H1 (cell line): ENCODE measurements at regions not wholly inside any gene's neighbourhood (a gene's known extent, or its start where the extent isn't known, plus 50 kb on each side); places are given as distances from the start of the nearest gene placed in this dataset.

Experiments used
- CTCF ChIA-PET: fragments of 300-600 bp; sonication (Branson Sonifier 250); formaldehyde crosslinking; loops from one replicate; lab custom pipeline; 2021; ENCODE audit not compliant: partially characterized antibody; lab: Charles Lee
- POLR2A ChIA-PET: fragments of 300-600 bp; sonication (Branson Sonifier 250); formaldehyde crosslinking; loops from one replicate; lab custom pipeline; 2021; ENCODE audit warnings: inconsistent platforms; ENCODE audit not compliant: partially characterized antibody; lab: Charles Lee
- DNase-seq, 2 experiments: peaks; one replicate each; pipeline versions ENCODE4 v3.0.0 to v3.0.0-alpha.2; 2010 to 2022; ENCODE audit warnings: low spot score in 2 of 2, low read depth in 1 of 2, mixed read lengths in 1 of 2
- FAIRE-seq: peaks from 2 replicates; lab custom pipeline; 2011; peaks lifted over from hg19 to GRCh38; lab: Jason Lieb, UNC
- H2AFZ ChIP-seq: 2 replicates; pipeline ENCODE4 v1.8.1; 2012; ENCODE audit warnings: low read length, inconsistent platforms
- H2AK5ac ChIP-seq: 2 replicates; pipeline ENCODE4 v1.6.1; 2013; ENCODE audit warnings: low read depth, low read length
- H2BK120ac ChIP-seq: replicated peaks from 2 replicates; pipeline ENCODE3; 2013; ENCODE audit warnings: low read depth, low read length, inconsistent platforms
- H2BK12ac ChIP-seq: 2 replicates; pipeline ENCODE4 v1.6.1; 2013; ENCODE audit warnings: low read depth, low read length
- H2BK15ac ChIP-seq: 2 replicates; pipeline ENCODE4 v1.6.1; 2013; ENCODE audit warnings: low read length
- H2BK20ac ChIP-seq: 2 replicates; pipeline ENCODE4 v1.6.1; 2013; ENCODE audit warnings: low read length
- H2BK5ac ChIP-seq: 2 replicates; pipeline ENCODE4 v1.6.1; 2013; ENCODE audit warnings: low read depth, low read length
- H3K14ac ChIP-seq: 2 replicates; pipeline ENCODE4 v1.6.1; 2013; ENCODE audit warnings: inconsistent platforms; ENCODE audit not compliant: insufficient read length
- H3K18ac ChIP-seq: 2 replicates; pipeline ENCODE4 v1.6.1; 2013; ENCODE audit warnings: low read length; ENCODE audit errors: extremely low read depth
- H3K23ac ChIP-seq: 2 replicates; pipeline ENCODE4 v1.6.1; 2013; ENCODE audit warnings: inconsistent platforms; ENCODE audit not compliant: insufficient read length
- H3K23me2 ChIP-seq: 2 replicates; pipeline ENCODE4 v1.6.1; 2013; ENCODE audit warnings: low read depth, low read length
- H3K27ac ChIP-seq: 2 replicates; pipeline ENCODE4 v1.6.1; 2011; ENCODE audit warnings: low read depth, low read length, inconsistent platforms
- H3K27me3 ChIP-seq, 4 experiments: replicated peaks in 1 of 4; 1 replicate in 1 of 4; 2 replicates in 3 of 4; pipeline versions ENCODE4 v1.6.1 to v1.8.1; 2011 to 2013; ENCODE audit warnings: low read length in 3 of 4, mild to moderate bottlenecking in 3 of 4, inconsistent platforms in 2 of 4, mixed read lengths in 2 of 4, moderate library complexity in 1 of 4; ENCODE audit not compliant: control insufficient read depth in 3 of 4, insufficient read depth in 3 of 4; ENCODE audit errors: extremely low read depth in 1 of 4
- H3K36me3 ChIP-seq, 4 experiments: 2 replicates each; pipeline versions ENCODE4 v1.6.1 to v1.8.1; 2011 to 2013; ENCODE audit warnings: mild to moderate bottlenecking in 4 of 4, low read length in 3 of 4, moderate library complexity in 2 of 4, control low read depth in 1 of 4, inconsistent platforms in 1 of 4; ENCODE audit not compliant: insufficient read depth in 4 of 4, control insufficient read depth in 2 of 4
- H3K4ac ChIP-seq: replicated peaks from 2 replicates; pipeline ENCODE3; 2013; ENCODE audit warnings: low read length, low read depth, mixed read lengths, inconsistent platforms; ENCODE audit not compliant: insufficient read length
- H3K4me1 ChIP-seq, 4 experiments: replicated peaks in 1 of 4; 1 replicate in 1 of 4; 2 replicates in 3 of 4; pipeline versions ENCODE4 v1.6.1 to v1.8.1; 2011 to 2013; ENCODE audit warnings: low read length in 3 of 4, inconsistent platforms in 2 of 4, mixed read lengths in 1 of 4; ENCODE audit not compliant: insufficient read depth in 4 of 4, control insufficient read depth in 3 of 4
- H3K4me2 ChIP-seq, 2 experiments: 2 replicates each; pipeline versions ENCODE4 v1.6.1 to v1.8.1; 2011 to 2013; ENCODE audit warnings: low read depth in 2 of 2, low read length in 2 of 2, control low read depth in 1 of 2, inconsistent platforms in 1 of 2, mild to moderate bottlenecking in 1 of 2; ENCODE audit not compliant: insufficient read depth in 1 of 2
- H3K4me3 ChIP-seq, 4 experiments: fragments of 200-600, 300-600 bp in 1 of 4; sonication (generic), shearing (Covaris generic), sonication (Bioruptor Twin) in 1 of 4; 2 replicates each; pipeline versions ENCODE4 v1.5.1 to v1.8.1; 2011 to 2016; ENCODE audit warnings: low read length in 4 of 4, low read depth in 3 of 4, control low read depth in 2 of 4, inconsistent platforms in 2 of 4, mild to moderate bottlenecking in 2 of 4, mixed read lengths in 1 of 4, moderate library complexity in 1 of 4; ENCODE audit not compliant: insufficient read depth in 2 of 4; ENCODE audit errors: extremely low read depth in 1 of 4
- H3K56ac ChIP-seq: replicated peaks from 2 replicates; pipeline ENCODE3; 2013; ENCODE audit warnings: low read depth, mild to moderate bottlenecking, mixed read lengths, low read length, inconsistent platforms; ENCODE audit not compliant: insufficient read length
- H3K79me1 ChIP-seq: 2 replicates; pipeline ENCODE4 v1.6.1; 2013; ENCODE audit warnings: low read depth, low read length, control low read depth
- H3K79me2 ChIP-seq, 2 experiments: 2 replicates each; pipeline versions ENCODE4 v1.6.1 to v1.8.1; 2012 to 2013; ENCODE audit warnings: low read length in 2 of 2, mild to moderate bottlenecking in 2 of 2, inconsistent platforms in 1 of 2; ENCODE audit not compliant: insufficient read depth in 2 of 2, control insufficient read depth in 1 of 2
- H3K9ac ChIP-seq, 4 experiments: replicated peaks in 1 of 4; 1 replicate in 1 of 4; 2 replicates in 3 of 4; pipeline versions ENCODE4 v1.6.1 to v1.8.1; 2011 to 2013; ENCODE audit warnings: low read depth in 3 of 4, low read length in 3 of 4, control low read depth in 2 of 4, mild to moderate bottlenecking in 2 of 4, moderate library complexity in 2 of 4, inconsistent platforms in 1 of 4; ENCODE audit errors: extremely low read depth in 1 of 4
- H3K9me3 ChIP-seq, 2 experiments: 2 replicates each; pipeline versions ENCODE4 v1.6.1 to v1.8.1; 2012 to 2013; ENCODE audit warnings: mild to moderate bottlenecking in 2 of 2, moderate library complexity in 2 of 2, control low read depth in 1 of 2, inconsistent platforms in 1 of 2, low read depth in 1 of 2, low read length in 1 of 2, mixed read lengths in 1 of 2; ENCODE audit not compliant: insufficient read depth in 2 of 2
- H4K20me1 ChIP-seq, 2 experiments: replicated peaks in 1 of 2; 2 replicates each; pipeline versions ENCODE3 to v1.8.1; 2011 to 2013; ENCODE audit warnings: inconsistent platforms in 2 of 2, low read length in 2 of 2, mild to moderate bottlenecking in 1 of 2; ENCODE audit not compliant: insufficient read depth in 2 of 2, control insufficient read depth in 1 of 2
- H4K5ac ChIP-seq: 2 replicates; pipeline ENCODE4 v1.6.1; 2013; ENCODE audit warnings: low read length, low read depth, mixed read lengths, inconsistent platforms; ENCODE audit not compliant: insufficient read length
- H4K8ac ChIP-seq: 2 replicates; pipeline ENCODE4 v1.8.0; 2013; ENCODE audit warnings: mild to moderate bottlenecking, moderate library complexity, low read length, inconsistent platforms; ENCODE audit not compliant: insufficient read depth; ENCODE audit errors: extremely low read depth
- H4K91ac ChIP-seq: replicated peaks from 2 replicates; pipeline ENCODE3; 2013; ENCODE audit warnings: low read length, mixed read lengths, inconsistent platforms; ENCODE audit not compliant: insufficient read length
- BACH1 ChIP-seq: IDR thresholded peaks from 2 replicates; pipeline ENCODE4 v1.6.1; 2012; ENCODE audit warnings: low read length, improper control_type of control experiment
- CBX5 ChIP-seq: fragments of 300-800, 300-1000 bp; sonication (generic); IDR thresholded peaks from 2 replicates; pipeline ENCODE4 v1.7.1; 2016; ENCODE audit warnings: antibody characterized with exemption, low read length, low read depth
- CHD2 ChIP-seq: IDR thresholded peaks from 2 replicates; pipeline ENCODE4 v1.6.1; 2012; ENCODE audit warnings: low read length, improper control_type of control experiment
- POU5F1 ChIP-seq: IDR thresholded peaks from 2 replicates; pipeline ENCODE4 v1.6.1; 2011; ENCODE audit warnings: low read depth, mild to moderate bottlenecking, low read length, moderate library complexity
- TBP ChIP-seq: IDR thresholded peaks from 2 replicates; pipeline ENCODE4 v1.6.1; 2011; ENCODE audit warnings: low read depth, low read length, improper control_type of control experiment

GRCh38 chr10:2548071-2548470 lies 519.3 kb upstream of the PFKP start:
- ChIA-PET CTCF (no interaction called here), POLR2A (no interaction called here)
- H3K56ac ChIP-seq: no peak overlapping the region
- H3K23me2 ChIP-seq: no peaks in the 10 kb centered on the region
- no peak overlapping the region for H3K4me3 ChIP-seq
- H3K4me2 ChIP-seq: no peak overlapping the region
- no peak overlapping the region for H2BK12ac ChIP-seq
- no peak overlapping the region for H2AK5ac ChIP-seq
- no peak overlapping the region for H2BK15ac ChIP-seq
- no peak overlapping the region for H3K27ac ChIP-seq
- peaks cover 0 to 2% (median 0%) of the 10 kb centered on the region in 4 experiments; a peak in 1 of 7 replicates for H3K4me1 ChIP-seq
- FAIRE-seq (no peak), DNase-seq (no peak)
- H2BK20ac ChIP-seq: no peak overlapping the region
- H3K9ac ChIP-seq: no peak overlapping the region
- H3K23ac ChIP-seq: no peak overlapping the region
- no peak overlapping the region for H4K8ac ChIP-seq
- no peak overlapping the region for H3K4ac ChIP-seq
- no peaks in the 10 kb centered on the region for H4K20me1 ChIP-seq
- no peak overlapping the region for H3K18ac ChIP-seq
- no peaks in the 10 kb centered on the region for H3K79me1 ChIP-seq
- H4K91ac ChIP-seq: no peak overlapping the region
- H3K79me2 ChIP-seq: no peaks in the 10 kb centered on the region
- no peak overlapping the region for H3K14ac ChIP-seq
- TF ChIP-seq TBP: no peak
- no peak for TF ChIP-seq CHD2
- no peak for TF ChIP-seq CBX5
- no peak for TF ChIP-seq BACH1
- no peak for TF ChIP-seq POU5F1
- TF ChIP-seq, all 59 proteins: peak for 0
- no peak overlapping the region for H2AFZ ChIP-seq
- H3K9me3 ChIP-seq: no peaks in the 10 kb centered on the region
- no peak overlapping the region for H4K5ac ChIP-seq
- H3K27me3 ChIP-seq: no peaks in the 10 kb centered on the region
- no peak overlapping the region for H2BK5ac ChIP-seq
- no peak overlapping the region for H2BK120ac ChIP-seq
- no peaks in the 10 kb centered on the region for H3K36me3 ChIP-seq
